ENCODE measurements at regions not wholly inside any gene's neighbourhood (a gene's known extent, or its start where the extent isn't known, plus 50 kb on each side); places are given as distances from the start of the nearest gene placed in this dataset.

- Histone ChIP-seq H3K4me1 (ENCODE audit: control insufficient read depth in 1 of 2, insufficient read depth in 2 of 2, low read length in 2 of 2) (peaks cover 4 to 29% of the 10 kb centered on the region in 2 donors), H3K27me3 (ENCODE audit: control insufficient read depth in 1 of 2, insufficient read depth in 2 of 2, low read length in 2 of 2) (no peaks in the 10 kb centered on the region), H3K27ac (ENCODE audit: low read depth, low read length) (no peak overlapping the region), H3K9me3 (ENCODE audit: control insufficient read depth in 1 of 2, low read length in 2 of 2) (peaks cover 0 to 6% of the 10 kb centered on the region in 2 donors), H3K4me3 (ENCODE audit: low read depth in 1 of 2, low read length in 2 of 2) (no peak overlapping the region), H3K9ac (ENCODE audit: low read depth in 1 of 2, low read length in 2 of 2) (no peak overlapping the region), H3K36me3 (ENCODE audit: control insufficient read depth in 1 of 2, insufficient read depth in 2 of 2, low read length in 2 of 2) (no peaks in the 10 kb centered on the region)
Measured at GRCh38 chr2:168354499-168354898, 101.6 kb upstream of the CERS6 start.

DNA sequence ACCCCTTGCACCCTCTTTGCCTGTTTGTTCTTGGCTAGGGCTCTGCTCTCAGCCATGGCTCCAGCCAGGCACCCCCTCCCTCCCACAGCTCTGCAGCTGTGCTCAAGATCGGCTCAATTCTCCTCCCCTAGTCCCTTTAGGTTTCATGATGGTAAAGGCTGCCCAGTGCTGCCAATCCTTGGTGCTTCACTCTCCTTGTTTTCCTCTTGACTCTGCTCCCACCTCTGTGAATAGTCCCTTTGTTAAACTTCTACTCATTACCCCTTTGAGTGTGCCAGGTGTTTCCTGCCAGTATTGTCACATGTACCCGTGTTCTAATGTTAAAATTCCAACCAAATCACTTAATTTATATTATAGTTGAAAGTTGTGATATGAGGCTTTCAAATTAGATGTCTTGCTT is 101.0 kb upstream of the CERS6 start:
- H3K27ac ChIP-seq (ENCODE audit: low read depth, low read length), result no peak overlapping the region

GRCh38 chr2:168355779-168356476 is 100.1 kb upstream of the CERS6 start:
- Histone ChIP-seq H3K9me3 (ENCODE audit: control insufficient read depth in 1 of 2, low read length in 2 of 2) (peaks cover 0 to 6% of the 10 kb centered on the region in 2 donors), H3K27ac (ENCODE audit: low read depth, low read length) (no peak overlapping the region), H3K36me3 (ENCODE audit: control insufficient read depth in 1 of 2, insufficient read depth in 2 of 2, low read length in 2 of 2) (no peaks in the 10 kb centered on the region), H3K4me3 (ENCODE audit: low read depth in 1 of 2, low read length in 2 of 2) (no peak overlapping the region), H3K27me3 (ENCODE audit: control insufficient read depth in 1 of 2, insufficient read depth in 2 of 2, low read length in 2 of 2) (no peaks in the 10 kb centered on the region), H3K4me1 (ENCODE audit: control insufficient read depth in 1 of 2, insufficient read depth in 2 of 2, low read length in 2 of 2) (peaks cover 4 to 17% of the 10 kb centered on the region in 2 donors), H3K9ac (ENCODE audit: low read depth in 1 of 2, low read length in 2 of 2) (no peak overlapping the region)

More for the DNA sequence above, 101.0 kb upstream of the CERS6 start:
- Histone ChIP-seq H3K9ac (ENCODE audit: low read depth in 1 of 2, low read length in 2 of 2) (no peak overlapping the region), H3K27me3 (ENCODE audit: control insufficient read depth in 1 of 2, insufficient read depth in 2 of 2, low read length in 2 of 2) (no peaks in the 10 kb centered on the region), H3K4me1 (ENCODE audit: control insufficient read depth in 1 of 2, insufficient read depth in 2 of 2, low read length in 2 of 2) (peaks cover 4 to 23% of the 10 kb centered on the region in 2 donors), H3K36me3 (ENCODE audit: control insufficient read depth in 1 of 2, insufficient read depth in 2 of 2, low read length in 2 of 2) (no peaks in the 10 kb centered on the region), H3K9me3 (ENCODE audit: control insufficient read depth in 1 of 2, low read length in 2 of 2) (peaks cover 0 to 6% of the 10 kb centered on the region in 2 donors), H3K4me3 (ENCODE audit: low read depth in 1 of 2, low read length in 2 of 2) (no peak overlapping the region)

GRCh38 chr2:168356477-168356835 is 99.6 kb upstream of the CERS6 start:
- H3K4me3 ChIP-seq (ENCODE audit: low read depth in 1 of 2, low read length in 2 of 2), result no peak overlapping the region
- H3K9me3 ChIP-seq (ENCODE audit: control insufficient read depth in 1 of 2, low read length in 2 of 2), result peaks cover 0 to 6% of the 10 kb centered on the region in 2 donors
- no peak overlapping the region for H3K9ac ChIP-seq (ENCODE audit: low read depth in 1 of 2, low read length in 2 of 2)
- no peaks in the 10 kb centered on the region for H3K36me3 ChIP-seq (ENCODE audit: control insufficient read depth in 1 of 2, insufficient read depth in 2 of 2, low read length in 2 of 2)
- peaks cover 4 to 17% of the 10 kb centered on the region in 2 donors for H3K4me1 ChIP-seq (ENCODE audit: control insufficient read depth in 1 of 2, insufficient read depth in 2 of 2, low read length in 2 of 2)
- H3K27ac ChIP-seq (ENCODE audit: low read depth, low read length), result no peak overlapping the region
- no peaks in the 10 kb centered on the region for H3K27me3 ChIP-seq (ENCODE audit: control insufficient read depth in 1 of 2, insufficient read depth in 2 of 2, low read length in 2 of 2)

DNA sequence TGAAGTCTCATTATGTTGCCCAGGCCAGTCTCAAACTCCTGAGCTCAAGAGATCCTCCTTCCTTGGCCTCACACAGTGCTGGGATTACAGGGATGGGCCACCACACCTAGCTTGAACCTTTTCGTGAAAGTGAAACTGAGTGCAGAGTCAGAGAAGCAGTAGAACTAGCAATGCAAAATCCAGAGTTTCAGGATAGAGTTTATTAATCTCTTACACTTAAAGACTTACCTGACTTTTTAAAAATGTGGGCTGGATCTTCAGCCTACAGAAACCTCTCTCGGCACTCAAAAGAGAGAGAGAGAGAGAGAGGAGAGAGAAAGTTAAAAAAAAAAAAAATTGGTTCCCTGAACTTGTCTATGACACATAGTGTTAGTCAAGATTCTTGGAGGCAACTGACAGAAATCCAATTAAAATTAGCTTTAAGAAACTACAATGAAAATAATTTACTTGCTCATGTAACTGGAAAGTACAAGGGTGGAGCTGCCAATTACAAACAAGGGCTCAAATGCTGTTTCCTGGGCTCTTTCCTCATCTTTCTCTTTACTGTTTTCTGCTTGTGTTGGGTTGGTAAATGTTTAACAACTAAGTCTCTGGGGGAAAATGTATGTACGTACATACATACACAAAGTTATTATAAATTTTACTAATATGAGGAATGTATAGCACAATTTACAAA is 98.1 kb upstream of the CERS6 start:
- no peaks in the 10 kb centered on the region for H3K36me3 ChIP-seq (ENCODE audit: control insufficient read depth in 1 of 2, insufficient read depth in 2 of 2, low read length in 2 of 2)
- no peak overlapping the region for H3K27ac ChIP-seq (ENCODE audit: low read depth, low read length)
- H3K4me3 ChIP-seq (ENCODE audit: low read depth in 1 of 2, low read length in 2 of 2), result no peak overlapping the region
- peaks cover 4 to 17% of the 10 kb centered on the region in 2 donors for H3K4me1 ChIP-seq (ENCODE audit: control insufficient read depth in 1 of 2, insufficient read depth in 2 of 2, low read length in 2 of 2)
- peaks cover 0 to 6% of the 10 kb centered on the region in 2 donors for H3K9me3 ChIP-seq (ENCODE audit: control insufficient read depth in 1 of 2, low read length in 2 of 2)
- no peaks in the 10 kb centered on the region for H3K27me3 ChIP-seq (ENCODE audit: control insufficient read depth in 1 of 2, insufficient read depth in 2 of 2, low read length in 2 of 2)
- H3K9ac ChIP-seq (ENCODE audit: low read depth in 1 of 2, low read length in 2 of 2), result no peak overlapping the region

DNA sequence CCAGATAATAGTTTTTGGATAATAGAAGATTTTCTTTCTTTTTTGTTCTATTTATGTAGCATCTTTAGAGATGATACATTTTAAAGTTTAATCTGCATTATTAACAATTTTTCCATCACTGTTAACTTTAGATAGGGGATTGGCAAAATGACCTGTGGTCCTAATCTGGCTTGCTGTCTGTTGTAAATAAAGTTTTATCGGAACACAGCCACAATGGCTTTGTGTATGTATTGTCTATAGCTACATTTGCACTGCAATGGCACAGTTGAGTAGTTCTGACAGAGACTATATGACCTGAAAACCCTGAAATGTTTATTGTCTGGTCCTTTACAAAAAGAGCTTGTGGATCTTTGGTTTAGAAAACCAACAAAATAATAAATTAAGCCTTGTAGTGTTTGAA is 97.0 kb upstream of the CERS6 start:
- no peak overlapping the region for H3K4me3 ChIP-seq (ENCODE audit: low read depth in 1 of 2, low read length in 2 of 2)
- no peaks in the 10 kb centered on the region for H3K36me3 ChIP-seq (ENCODE audit: control insufficient read depth in 1 of 2, insufficient read depth in 2 of 2, low read length in 2 of 2)
- H3K4me1 ChIP-seq (ENCODE audit: control insufficient read depth in 1 of 2, insufficient read depth in 2 of 2, low read length in 2 of 2), result peaks cover 4 to 17% of the 10 kb centered on the region in 2 donors
- H3K27ac ChIP-seq (ENCODE audit: low read depth, low read length), result no peak overlapping the region
- H3K9ac ChIP-seq (ENCODE audit: low read depth in 1 of 2, low read length in 2 of 2), result no peak overlapping the region
- no peaks in the 10 kb centered on the region for H3K9me3 ChIP-seq (ENCODE audit: control insufficient read depth in 1 of 2, low read length in 2 of 2)
- H3K27me3 ChIP-seq (ENCODE audit: control insufficient read depth in 1 of 2, insufficient read depth in 2 of 2, low read length in 2 of 2), result no peaks in the 10 kb centered on the region

DNA sequence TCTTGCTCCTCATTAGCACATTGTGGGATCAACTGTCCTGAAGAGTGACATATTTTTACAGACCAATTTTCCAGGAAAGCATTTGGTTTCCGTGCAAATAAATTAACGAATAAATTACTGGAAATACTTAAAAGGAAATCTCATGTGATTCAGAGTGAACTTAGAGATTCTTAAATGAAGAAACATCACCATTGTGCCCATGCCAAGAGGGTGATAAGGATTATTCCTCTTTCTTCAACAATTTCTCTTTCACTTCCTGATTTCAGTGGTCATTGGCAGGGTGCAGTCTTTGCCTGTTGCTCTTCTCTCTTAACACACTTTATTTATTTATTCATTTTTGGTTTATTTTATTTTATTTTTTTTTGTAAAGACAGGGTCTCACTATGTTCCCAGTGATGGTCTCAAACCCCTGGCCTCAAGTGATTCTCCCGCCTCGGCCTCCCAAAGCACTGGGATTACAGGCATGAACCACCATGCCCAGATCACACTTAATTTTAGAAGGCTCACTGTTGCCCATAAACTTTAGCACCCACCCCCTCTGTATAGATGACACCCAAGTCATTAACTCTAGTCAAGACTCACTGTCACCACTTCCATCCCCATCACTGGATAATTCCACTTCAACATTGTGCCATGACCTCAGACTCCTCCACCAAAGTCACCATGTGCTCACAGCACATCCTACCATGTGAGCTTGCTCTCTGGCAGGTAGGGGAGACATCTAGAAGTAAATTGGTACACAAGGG is 92.6 kb upstream of the CERS6 start:
- Histone ChIP-seq H3K27ac (ENCODE audit: low read depth, low read length) (no peak overlapping the region), H3K9me3 (ENCODE audit: control insufficient read depth in 1 of 2, low read length in 2 of 2) (no peaks in the 10 kb centered on the region), H3K4me1 (ENCODE audit: control insufficient read depth in 1 of 2, insufficient read depth in 2 of 2, low read length in 2 of 2) (peaks cover 0 to 7% of the 10 kb centered on the region in 2 donors), H3K9ac (ENCODE audit: low read depth in 1 of 2, low read length in 2 of 2) (no peak overlapping the region), H3K27me3 (ENCODE audit: control insufficient read depth in 1 of 2, insufficient read depth in 2 of 2, low read length in 2 of 2) (no peaks in the 10 kb centered on the region), H3K36me3 (ENCODE audit: control insufficient read depth in 1 of 2, insufficient read depth in 2 of 2, low read length in 2 of 2) (no peaks in the 10 kb centered on the region), H3K4me3 (ENCODE audit: low read depth in 1 of 2, low read length in 2 of 2) (no peak overlapping the region)

GRCh38 chr2:168365094-168365621 is 90.9 kb upstream of the CERS6 start:
- Histone ChIP-seq H3K27me3 (ENCODE audit: control insufficient read depth in 1 of 2, insufficient read depth in 2 of 2, low read length in 2 of 2) (no peaks in the 10 kb centered on the region), H3K27ac (ENCODE audit: low read depth, low read length) (no peak overlapping the region), H3K36me3 (ENCODE audit: control insufficient read depth in 1 of 2, insufficient read depth in 2 of 2, low read length in 2 of 2) (no peaks in the 10 kb centered on the region), H3K4me3 (ENCODE audit: low read depth in 1 of 2, low read length in 2 of 2) (no peak overlapping the region), H3K9ac (ENCODE audit: low read depth in 1 of 2, low read length in 2 of 2) (no peak overlapping the region), H3K9me3 (ENCODE audit: control insufficient read depth in 1 of 2, low read length in 2 of 2) (no peaks in the 10 kb centered on the region), H3K4me1 (ENCODE audit: control insufficient read depth in 1 of 2, insufficient read depth in 2 of 2, low read length in 2 of 2) (no peaks in the 10 kb centered on the region)

- Histone ChIP-seq H3K27me3 (ENCODE audit: control insufficient read depth in 1 of 2, insufficient read depth in 2 of 2, low read length in 2 of 2) (no peaks in the 10 kb centered on the region), H3K27ac (ENCODE audit: low read depth, low read length) (no peak overlapping the region), H3K9me3 (ENCODE audit: control insufficient read depth in 1 of 2, low read length in 2 of 2) (no peaks in the 10 kb centered on the region), H3K4me3 (ENCODE audit: low read depth in 1 of 2, low read length in 2 of 2) (no peak overlapping the region), H3K9ac (ENCODE audit: low read depth in 1 of 2, low read length in 2 of 2) (no peak overlapping the region), H3K4me1 (ENCODE audit: control insufficient read depth in 1 of 2, insufficient read depth in 2 of 2, low read length in 2 of 2) (no peaks in the 10 kb centered on the region), H3K36me3 (ENCODE audit: control insufficient read depth in 1 of 2, insufficient read depth in 2 of 2, low read length in 2 of 2) (no peaks in the 10 kb centered on the region)
Measured at GRCh38 chr2:168369031-168369430, 87.0 kb upstream of the CERS6 start.

All from duodenal mucosa (tissue), 2 donors.